GM12872 (cell line): ENCODE measurements at regions not wholly inside any gene's neighbourhood (a gene's known extent, or its start where the extent isn't known, plus 50 kb on each side); places are given as distances from the start of the nearest gene placed in this dataset.

Experiments used
- TF ChIP-seq, protein P1 (sequence below): IDR thresholded peaks from 3 replicates; pipeline ENCODE4 v1.5.1; 2011; ENCODE audit warnings: low read depth, mild to moderate bottlenecking, low read length, moderate library complexity; ENCODE audit not compliant: insufficient read depth

GRCh38 chr6:81694855-81695254 is 57.6 kb downstream of the TENT5A start:
- TF ChIP-seq, protein P1, sequence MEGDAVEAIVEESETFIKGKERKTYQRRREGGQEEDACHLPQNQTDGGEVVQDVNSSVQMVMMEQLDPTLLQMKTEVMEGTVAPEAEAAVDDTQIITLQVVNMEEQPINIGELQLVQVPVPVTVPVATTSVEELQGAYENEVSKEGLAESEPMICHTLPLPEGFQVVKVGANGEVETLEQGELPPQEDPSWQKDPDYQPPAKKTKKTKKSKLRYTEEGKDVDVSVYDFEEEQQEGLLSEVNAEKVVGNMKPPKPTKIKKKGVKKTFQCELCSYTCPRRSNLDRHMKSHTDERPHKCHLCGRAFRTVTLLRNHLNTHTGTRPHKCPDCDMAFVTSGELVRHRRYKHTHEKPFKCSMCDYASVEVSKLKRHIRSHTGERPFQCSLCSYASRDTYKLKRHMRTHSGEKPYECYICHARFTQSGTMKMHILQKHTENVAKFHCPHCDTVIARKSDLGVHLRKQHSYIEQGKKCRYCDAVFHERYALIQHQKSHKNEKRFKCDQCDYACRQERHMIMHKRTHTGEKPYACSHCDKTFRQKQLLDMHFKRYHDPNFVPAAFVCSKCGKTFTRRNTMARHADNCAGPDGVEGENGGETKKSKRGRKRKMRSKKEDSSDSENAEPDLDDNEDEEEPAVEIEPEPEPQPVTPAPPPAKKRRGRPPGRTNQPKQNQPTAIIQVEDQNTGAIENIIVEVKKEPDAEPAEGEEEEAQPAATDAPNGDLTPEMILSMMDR, result no peak

DNA sequence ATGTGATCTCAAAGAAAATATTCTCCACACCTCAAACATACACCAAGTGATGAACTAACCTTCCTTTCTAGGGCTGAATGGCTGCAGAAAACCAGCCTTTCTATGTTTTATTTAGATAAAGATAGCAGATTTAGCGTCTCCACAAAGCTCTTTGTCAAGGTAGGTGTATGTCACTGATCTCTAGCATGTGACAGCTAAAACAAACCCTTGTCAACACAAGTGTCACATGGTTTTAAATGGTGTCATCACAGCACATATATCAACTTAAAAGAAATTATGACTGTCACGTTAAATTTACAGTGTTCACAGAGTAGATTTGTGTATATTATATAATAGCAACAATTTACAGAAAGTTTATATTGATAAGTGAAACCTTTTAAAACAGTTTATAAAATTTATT is 58.3 kb downstream of the TENT5A start:
- TF ChIP-seq, protein P1, result no peak

DNA sequence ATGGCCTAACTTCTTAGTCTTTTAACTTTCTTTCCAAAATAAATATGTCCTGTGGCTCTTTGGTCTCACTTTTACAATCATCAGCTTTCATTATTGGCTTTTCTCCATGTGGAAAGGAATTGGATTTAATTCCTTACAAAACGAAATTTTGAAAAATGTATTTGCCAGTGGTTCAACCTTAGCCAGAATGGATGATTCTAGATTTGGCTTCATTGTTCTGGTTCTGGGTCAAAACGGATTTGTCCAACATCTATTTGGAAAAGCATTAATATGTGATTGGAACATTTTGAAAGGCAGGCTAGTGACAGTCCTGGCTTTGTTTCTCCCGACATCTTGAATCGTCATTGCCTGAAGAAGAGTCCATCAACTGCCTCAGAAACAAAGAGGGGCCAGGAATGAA is 59.2 kb downstream of the TENT5A start:
- TF ChIP-seq, protein P1, result no peak

- TF ChIP-seq, protein P1, result no peak
Observed at GRCh38 chr6:81690073-81690472, 62.4 kb downstream of the TENT5A start.

DNA sequence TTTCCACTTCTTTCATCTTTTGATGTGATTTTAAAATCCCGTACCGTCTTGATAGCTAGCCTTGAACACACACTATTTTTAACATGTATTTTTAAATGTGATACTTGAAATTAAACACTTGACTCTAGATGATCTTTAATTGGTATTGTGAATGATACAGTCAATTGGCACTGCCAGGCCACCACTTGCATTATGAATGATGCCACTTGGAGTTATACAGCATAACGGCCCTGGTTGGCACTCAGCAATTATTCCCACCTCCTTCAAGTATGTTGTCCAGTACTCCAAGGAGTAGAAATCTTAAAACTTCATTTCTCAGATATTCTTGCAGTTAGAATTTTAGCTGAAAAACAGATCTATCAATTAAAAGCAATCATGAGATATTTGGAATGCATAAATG is 62.9 kb downstream of the TENT5A start:
- TF ChIP-seq, protein P1, result no peak

DNA sequence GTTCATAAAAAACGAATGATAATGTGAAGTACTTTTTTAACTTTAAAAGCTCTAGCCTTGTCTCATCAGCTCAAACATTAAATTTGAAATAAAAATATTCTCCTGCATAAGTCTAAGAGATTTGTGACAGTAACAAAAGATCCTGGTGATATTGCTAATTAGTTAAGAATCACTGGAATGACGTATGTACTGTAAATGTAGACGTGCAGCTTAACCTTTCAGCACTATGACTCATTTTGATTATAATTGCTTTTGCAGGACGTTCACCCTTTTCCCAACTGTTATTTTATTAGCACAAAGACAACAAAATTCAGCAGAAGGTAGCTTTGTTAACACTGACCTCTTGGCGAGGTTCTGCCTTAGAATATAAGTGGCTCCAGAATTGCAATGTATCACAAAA is 68.6 kb downstream of the TENT5A start:
- TF ChIP-seq, protein P1, result no peak

DNA sequence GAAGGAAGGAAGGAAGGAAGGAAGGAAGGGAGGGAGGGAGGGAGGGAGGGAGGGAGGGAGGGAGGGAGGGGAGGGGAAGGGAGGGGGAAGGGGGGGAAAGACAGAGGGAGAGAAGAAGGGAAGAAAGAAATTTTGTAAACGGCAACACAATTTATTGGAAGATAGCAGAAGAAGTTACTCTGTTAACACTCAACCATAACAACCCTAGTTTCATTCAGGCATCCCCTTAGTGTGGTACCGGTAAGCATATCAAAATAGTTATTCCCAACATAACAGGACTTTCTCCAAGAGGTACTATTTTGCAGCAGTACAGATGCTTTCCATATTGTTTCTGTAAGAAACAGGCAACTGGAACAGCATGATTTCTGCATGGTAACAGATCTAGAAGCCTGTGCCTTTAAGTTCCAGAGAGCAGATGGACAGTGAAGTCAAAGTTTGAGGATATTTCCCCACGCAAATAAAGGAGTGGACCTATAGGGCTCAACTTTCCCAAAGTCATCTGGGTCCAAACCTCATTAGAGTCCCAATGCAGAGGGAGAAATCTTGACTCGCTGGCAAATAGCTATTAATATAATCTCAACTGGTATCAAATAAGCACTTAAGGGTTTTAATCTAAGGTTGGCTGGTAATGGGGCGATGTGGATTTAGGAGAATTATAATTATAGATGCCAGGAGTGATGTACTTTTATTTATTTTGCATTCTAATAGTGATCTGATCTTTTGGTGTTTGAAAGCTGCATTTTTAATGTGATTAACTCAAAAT is 69.4 kb downstream of the TENT5A start:
- TF ChIP-seq, protein P1, result no peak
